ENCODE measurements at regions not wholly inside any gene's neighbourhood (a gene's known extent, or its start where the extent isn't known, plus 50 kb on each side); places are given as distances from the start of the nearest gene placed in this dataset.

- H3K9me3 ChIP-seq (ENCODE audit: control insufficient read depth, low read depth, low read length), result peaks cover 3% of the 10 kb centered on the region
- H3K9me1 ChIP-seq (ENCODE audit: control insufficient read depth, extremely low read depth, insufficient read depth, low read length), result no peaks in the 10 kb centered on the region
- H3K27me3 ChIP-seq (ENCODE audit: control insufficient read depth, extremely low read depth, insufficient read depth, low read length), result no peaks in the 10 kb centered on the region
- no peak for FAIRE-seq
- no peaks in the 10 kb centered on the region for H3K36me3 ChIP-seq (ENCODE audit: control insufficient read depth in 2 of 2, extremely low read depth in 1 of 2, insufficient read depth in 2 of 2, low read length in 2 of 2)
- H2AFZ ChIP-seq (ENCODE audit: control insufficient read depth, low read length), result no peak overlapping the region
- no peak for DNase-seq (ENCODE audit: low read depth, low spot score)
- no peaks in the 10 kb centered on the region for H3K4me1 ChIP-seq (ENCODE audit: control insufficient read depth, extremely low read depth, insufficient read depth, low read length)
- no peak for TF ChIP-seq EZH2 (IDR thresholded peaks at IDR 0.05; ENCODE audit: low read length)
- no peak for TF ChIP-seq CTCF (optimal IDR thresholded peaks at IDR 0.05 in 1 of 3, IDR thresholded peaks at IDR 0.05 in 1 of 3, conservative IDR thresholded peaks at IDR 0.05 in 1 of 3; ENCODE audit: extremely low read depth in 1 of 3, insufficient read depth in 2 of 3, low read length in 3 of 3)
- no peak overlapping the region for H3K4me2 ChIP-seq (ENCODE audit: control insufficient read depth, extremely low read depth, insufficient read depth, low read depth, low read length)
- no peak overlapping the region for H3K4me3 ChIP-seq (ENCODE audit: control insufficient read depth in 2 of 3, extremely low read depth in 1 of 3, insufficient read depth in 2 of 3, low read depth in 1 of 3, low read length in 3 of 3)
- no peaks in the 10 kb centered on the region for H3K79me2 ChIP-seq (ENCODE audit: control insufficient read depth, insufficient read depth, low read length)
- H4K20me1 ChIP-seq (ENCODE audit: control insufficient read depth, extremely low read depth, insufficient read depth, low read length), result no peaks in the 10 kb centered on the region
- dilution Hi-C loops (cut with MboI; ENCODE audit: extremely low pct_ligation_motif_present, low sequenced_read_pairs), result no loop called here
- no peak overlapping the region for H3K27ac ChIP-seq (ENCODE audit: control insufficient read depth, insufficient read depth, low read length)
- H3K9ac ChIP-seq (ENCODE audit: control insufficient read depth, extremely low read depth, insufficient read depth, low read length), result no peak overlapping the region
Observed at GRCh38 chr18:71707400-71707799, 836.7 kb downstream of the CBLN2 start.

GRCh38 chr18:71689416-71690160, 854.6 kb downstream of the CBLN2 start:
- Histone ChIP-seq H3K27ac (ENCODE audit: control insufficient read depth, insufficient read depth, low read length) (no peak overlapping the region), H3K4me2 (ENCODE audit: control insufficient read depth, extremely low read depth, insufficient read depth, low read depth, low read length) (no peak overlapping the region), H3K4me1 (ENCODE audit: control insufficient read depth, extremely low read depth, insufficient read depth, low read length) (no peaks in the 10 kb centered on the region), H4K20me1 (ENCODE audit: control insufficient read depth, extremely low read depth, insufficient read depth, low read length) (no peaks in the 10 kb centered on the region), H3K4me3 (ENCODE audit: control insufficient read depth in 2 of 3, extremely low read depth in 1 of 3, insufficient read depth in 2 of 3, low read depth in 1 of 3, low read length in 3 of 3) (no peak overlapping the region), H3K9me1 (ENCODE audit: control insufficient read depth, extremely low read depth, insufficient read depth, low read length) (no peaks in the 10 kb centered on the region), H3K9ac (ENCODE audit: control insufficient read depth, extremely low read depth, insufficient read depth, low read length) (no peak overlapping the region), H3K9me3 (ENCODE audit: control insufficient read depth, low read depth, low read length) (no peaks in the 10 kb centered on the region), H3K27me3 (ENCODE audit: control insufficient read depth, extremely low read depth, insufficient read depth, low read length) (no peaks in the 10 kb centered on the region), H3K36me3 (ENCODE audit: control insufficient read depth in 2 of 2, extremely low read depth in 1 of 2, insufficient read depth in 2 of 2, low read length in 2 of 2) (no peaks in the 10 kb centered on the region), H2AFZ (ENCODE audit: control insufficient read depth, low read length) (no peak overlapping the region), H3K79me2 (ENCODE audit: control insufficient read depth, insufficient read depth, low read length) (no peaks in the 10 kb centered on the region)
- TF ChIP-seq CTCF (optimal IDR thresholded peaks at IDR 0.05 in 1 of 3, IDR thresholded peaks at IDR 0.05 in 1 of 3, conservative IDR thresholded peaks at IDR 0.05 in 1 of 3; ENCODE audit: extremely low read depth in 1 of 3, insufficient read depth in 2 of 3, low read length in 3 of 3), result no peak
- no peak for TF ChIP-seq EZH2 (IDR thresholded peaks at IDR 0.05; ENCODE audit: low read length)
- no peak for DNase-seq (ENCODE audit: low read depth, low spot score)
- no peak for FAIRE-seq
- dilution Hi-C loops (cut with MboI; ENCODE audit: extremely low pct_ligation_motif_present, low sequenced_read_pairs), result no loop called here
